Body of pancreas (tissue), 4 donors: ENCODE measurements at regions not wholly inside any gene's neighbourhood (a gene's known extent, or its start where the extent isn't known, plus 50 kb on each side); places are given as distances from the start of the nearest gene placed in this dataset.

Experiments
- POLR2A ChIP-seq, 3 donors: fragments of 450-650 bp; IDR thresholded peaks; one replicate each; pipeline ENCODE4 v1.6.1; 2016; ENCODE audit warnings: antibody characterized with exemption in 3 of 3, mild to moderate bottlenecking in 2 of 3
- TF ChIP-seq, protein P1 (sequence below), 7 experiments: fragments of 450-650 bp in 4 of 7; fragments of 200-600 bp in 3 of 7; sonication (generic) in 3 of 7; IDR thresholded peaks; one replicate each; pipeline ENCODE4 v1.5.1; 2016 to 2019; ENCODE audit warnings: antibody characterized with exemption in 7 of 7

DNA sequence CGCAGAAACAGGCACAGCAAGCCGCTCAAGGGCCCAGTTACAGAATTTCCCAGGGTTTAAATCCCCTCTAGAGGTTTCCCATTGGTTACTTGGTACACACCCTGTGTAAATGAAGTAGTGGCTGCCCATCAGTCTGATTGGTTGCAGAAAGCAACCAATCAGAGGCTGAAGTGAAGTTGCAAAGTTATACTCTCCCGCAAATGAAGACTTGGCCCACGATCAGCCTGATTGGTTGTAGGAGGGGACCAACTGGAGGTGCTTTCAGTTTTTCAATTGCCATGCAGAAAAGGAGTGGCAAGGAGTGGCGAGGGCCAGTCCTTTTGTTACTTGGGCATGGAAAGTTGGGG is 909.2 kb upstream of the AUTS2 start:
- TF ChIP-seq, protein P1, sequence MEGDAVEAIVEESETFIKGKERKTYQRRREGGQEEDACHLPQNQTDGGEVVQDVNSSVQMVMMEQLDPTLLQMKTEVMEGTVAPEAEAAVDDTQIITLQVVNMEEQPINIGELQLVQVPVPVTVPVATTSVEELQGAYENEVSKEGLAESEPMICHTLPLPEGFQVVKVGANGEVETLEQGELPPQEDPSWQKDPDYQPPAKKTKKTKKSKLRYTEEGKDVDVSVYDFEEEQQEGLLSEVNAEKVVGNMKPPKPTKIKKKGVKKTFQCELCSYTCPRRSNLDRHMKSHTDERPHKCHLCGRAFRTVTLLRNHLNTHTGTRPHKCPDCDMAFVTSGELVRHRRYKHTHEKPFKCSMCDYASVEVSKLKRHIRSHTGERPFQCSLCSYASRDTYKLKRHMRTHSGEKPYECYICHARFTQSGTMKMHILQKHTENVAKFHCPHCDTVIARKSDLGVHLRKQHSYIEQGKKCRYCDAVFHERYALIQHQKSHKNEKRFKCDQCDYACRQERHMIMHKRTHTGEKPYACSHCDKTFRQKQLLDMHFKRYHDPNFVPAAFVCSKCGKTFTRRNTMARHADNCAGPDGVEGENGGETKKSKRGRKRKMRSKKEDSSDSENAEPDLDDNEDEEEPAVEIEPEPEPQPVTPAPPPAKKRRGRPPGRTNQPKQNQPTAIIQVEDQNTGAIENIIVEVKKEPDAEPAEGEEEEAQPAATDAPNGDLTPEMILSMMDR (IDR thresholded peaks at IDR 0.05): no peak
- TF ChIP-seq POLR2A (IDR thresholded peaks at IDR 0.05): no peak
